ENCODE measurements at regions not wholly inside any gene's neighbourhood (a gene's known extent, or its start where the extent isn't known, plus 50 kb on each side); places are given as distances from the start of the nearest gene placed in this dataset.
"Not testable (repeated sequence)": the region's sequence is repeated elsewhere in the genome, so short reads cannot be mapped to it uniquely, and the experiment has no call there.

- DNase-seq (ENCODE audit: low spot score) = no peak
These were observed 50.0 kb upstream of the ABLIM1 start for GRCh38 chr10:114708084-114708483.

GRCh38 chr10:114708717-114709335, 50.8 kb upstream of the ABLIM1 start:
- DNase-seq (ENCODE audit: low spot score) = peak; percentile 59

- no peak for DNase-seq (ENCODE audit: low spot score)
These were observed 51.9 kb upstream of the ABLIM1 start for GRCh38 chr10:114709984-114710383.

GRCh38 chr10:114711176-114711868, 53.2 kb upstream of the ABLIM1 start:
- no peak for DNase-seq (ENCODE audit: low spot score)

GRCh38 chr10:114711869-114712250, 53.8 kb upstream of the ABLIM1 start:
- DNase-seq (ENCODE audit: low spot score) = no peak

- no peak for DNase-seq (ENCODE audit: low spot score)
These were observed 55.5 kb upstream of the ABLIM1 start for GRCh38 chr10:114713525-114714090.

- peak; percentile 60 for DNase-seq (ENCODE audit: low spot score)
These were observed 56.2 kb upstream of the ABLIM1 start for GRCh38 chr10:114714281-114714741.

- DNase-seq (ENCODE audit: low spot score) = no peak
These were observed 57.1 kb upstream of the ABLIM1 start for GRCh38 chr10:114715171-114715670.

- DNase-seq (ENCODE audit: low spot score) = no peak
These were observed 58.8 kb upstream of the ABLIM1 start for GRCh38 chr10:114716811-114717404.

GRCh38 chr10:114717881-114718280, 59.8 kb upstream of the ABLIM1 start:
- DNase-seq (ENCODE audit: low spot score) = not testable (repeated sequence)

GRCh38 chr10:114718374-114718773, 60.3 kb upstream of the ABLIM1 start:
- no peak for DNase-seq (ENCODE audit: low spot score)

- no peak for DNase-seq (ENCODE audit: low spot score)
These were observed 61.2 kb upstream of the ABLIM1 start for GRCh38 chr10:114719311-114719710.

GRCh38 chr10:114720023-114720422, 61.9 kb upstream of the ABLIM1 start:
- not testable (repeated sequence) for DNase-seq (ENCODE audit: low spot score)

GRCh38 chr10:114720685-114721278, 62.7 kb upstream of the ABLIM1 start:
- DNase-seq (ENCODE audit: low spot score) = no peak

GRCh38 chr10:114722136-114722535, 64.1 kb upstream of the ABLIM1 start:
- DNase-seq (ENCODE audit: low spot score) = not testable (repeated sequence)

- no peak for DNase-seq (ENCODE audit: low spot score)
These were observed 65.3 kb upstream of the ABLIM1 start for GRCh38 chr10:114723361-114723760.

GRCh38 chr10:114723991-114724715, 66.1 kb upstream of the ABLIM1 start:
- no peak for DNase-seq (ENCODE audit: low spot score)

- no peak for DNase-seq (ENCODE audit: low spot score)
These were observed 66.6 kb upstream of the ABLIM1 start for GRCh38 chr10:114724716-114725106.

- DNase-seq (ENCODE audit: low spot score) = no peak
These were observed 68.8 kb upstream of the ABLIM1 start for GRCh38 chr10:114726820-114727271.

GRCh38 chr10:114728325-114728724, 70.2 kb upstream of the ABLIM1 start:
- DNase-seq (ENCODE audit: low spot score) = no peak

- DNase-seq (ENCODE audit: low spot score) = no peak
These were observed 71.1 kb upstream of the ABLIM1 start for GRCh38 chr10:114729103-114729659.

All from hepatic stellate cell (primary cell).